GM18868 (cell line): ENCODE measurements at regions not wholly inside any gene's neighbourhood (a gene's known extent, or its start where the extent isn't known, plus 50 kb on each side); places are given as distances from the start of the nearest gene placed in this dataset.

Source experiments
- ATAC-seq: cut with Tn5 transposase; IDR thresholded peaks from one replicate; pipeline ENCODE4 v1.9.1; 2021; ENCODE audit warnings: mild to moderate bottlenecking, moderate library complexity; ENCODE audit not compliant: unreplicated experiment

DNA sequence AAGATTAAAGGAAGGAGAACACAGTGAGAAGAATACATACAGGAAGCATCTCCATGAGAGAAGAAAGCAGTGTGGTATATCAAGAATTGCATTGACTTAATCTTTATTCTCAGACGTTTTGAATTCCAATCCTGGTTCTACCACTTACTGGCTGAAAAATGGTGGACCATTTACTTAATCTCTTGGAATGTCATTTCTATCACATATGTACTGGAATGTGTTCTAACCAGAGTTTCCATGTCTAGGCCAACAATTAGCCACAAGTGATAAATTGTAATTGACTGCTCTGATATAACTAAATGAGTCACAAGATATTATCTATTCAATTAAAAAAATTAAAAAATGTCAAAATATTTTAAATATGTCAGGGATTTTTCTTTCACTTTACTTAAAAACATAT lies 626.1 kb downstream of the PTPRC start:
- ATAC-seq: no peak

DNA sequence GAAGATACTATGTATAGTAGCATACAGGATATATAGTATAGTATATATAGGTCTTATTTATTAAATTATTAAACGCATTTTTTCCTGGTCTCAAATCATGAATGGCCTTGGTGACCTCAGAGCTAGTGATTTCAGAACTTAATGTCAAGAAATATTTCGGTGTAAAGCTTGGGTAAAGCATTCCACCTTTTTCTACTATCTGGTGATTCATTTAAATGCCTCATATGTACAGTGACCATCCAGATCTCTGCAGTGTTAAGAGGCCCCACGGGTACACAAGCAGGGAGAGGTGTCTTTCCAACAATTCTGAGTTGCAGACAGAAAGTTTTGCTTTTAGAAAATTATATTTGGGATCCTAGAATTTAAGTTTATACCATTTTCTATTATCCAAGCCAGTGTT lies 626.5 kb downstream of the PTPRC start:
- ATAC-seq: no peak

DNA sequence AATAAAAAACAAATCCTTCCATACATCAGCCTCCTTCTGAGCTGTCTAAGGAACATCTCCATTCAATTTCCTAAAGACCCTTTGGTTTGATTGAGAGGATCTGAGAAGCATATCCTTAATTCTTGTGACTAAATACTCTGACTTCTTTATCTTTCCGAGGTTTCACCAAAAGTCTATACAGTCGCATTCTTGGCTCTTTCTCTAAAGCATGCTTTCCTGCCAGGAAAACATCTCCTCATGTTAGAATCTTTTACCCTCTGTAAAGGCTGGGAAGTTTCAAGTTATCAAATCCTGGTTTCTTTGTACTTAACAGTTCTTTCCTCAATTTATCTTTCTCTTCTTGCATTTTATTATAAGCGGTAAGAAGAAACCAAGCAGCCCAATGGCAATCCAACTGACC lies 630.4 kb downstream of the PTPRC start:
- no peak for ATAC-seq

DNA sequence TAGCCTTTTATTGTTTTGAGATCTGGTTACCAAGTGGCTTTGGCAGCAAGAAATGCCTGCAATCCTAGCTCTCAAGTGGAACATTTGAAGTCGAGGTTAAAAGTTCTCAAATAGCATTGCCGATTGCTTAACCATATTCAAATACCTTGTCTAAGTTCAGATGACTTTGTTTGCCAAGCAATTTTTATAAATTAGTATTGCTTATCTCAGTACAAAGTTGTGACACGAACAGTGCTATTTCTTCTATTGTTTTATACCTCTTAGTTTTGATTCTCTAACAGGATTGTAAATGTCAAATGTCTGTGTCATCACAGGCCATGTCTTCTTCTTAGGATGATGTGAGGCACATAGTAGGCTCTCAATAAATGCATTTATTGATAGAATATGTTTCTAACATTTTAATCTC lies 633.3 kb downstream of the PTPRC start:
- no peak for ATAC-seq

DNA sequence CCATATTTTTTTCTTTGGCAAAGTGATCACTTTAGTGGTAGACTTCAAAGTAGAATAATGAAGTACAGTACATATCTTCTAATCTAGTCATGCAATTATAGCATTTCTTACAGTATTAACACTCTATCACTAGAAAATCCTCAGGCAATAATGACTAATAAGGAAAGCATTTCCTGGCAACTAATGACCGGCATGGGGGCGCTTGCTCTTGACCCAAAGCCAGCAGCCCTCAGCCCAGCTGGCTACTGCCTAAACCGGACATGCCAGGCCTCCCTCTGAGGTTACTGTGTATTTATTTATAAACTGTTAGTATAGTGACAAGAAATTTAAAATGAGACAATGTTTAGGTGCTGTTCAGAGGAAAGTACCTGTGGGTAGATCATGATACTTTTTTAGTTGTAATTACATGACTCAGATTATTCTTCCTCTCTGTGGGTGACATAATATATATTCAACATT lies 633.8 kb downstream of the PTPRC start:
- ATAC-seq: peak; percentile 93

DNA sequence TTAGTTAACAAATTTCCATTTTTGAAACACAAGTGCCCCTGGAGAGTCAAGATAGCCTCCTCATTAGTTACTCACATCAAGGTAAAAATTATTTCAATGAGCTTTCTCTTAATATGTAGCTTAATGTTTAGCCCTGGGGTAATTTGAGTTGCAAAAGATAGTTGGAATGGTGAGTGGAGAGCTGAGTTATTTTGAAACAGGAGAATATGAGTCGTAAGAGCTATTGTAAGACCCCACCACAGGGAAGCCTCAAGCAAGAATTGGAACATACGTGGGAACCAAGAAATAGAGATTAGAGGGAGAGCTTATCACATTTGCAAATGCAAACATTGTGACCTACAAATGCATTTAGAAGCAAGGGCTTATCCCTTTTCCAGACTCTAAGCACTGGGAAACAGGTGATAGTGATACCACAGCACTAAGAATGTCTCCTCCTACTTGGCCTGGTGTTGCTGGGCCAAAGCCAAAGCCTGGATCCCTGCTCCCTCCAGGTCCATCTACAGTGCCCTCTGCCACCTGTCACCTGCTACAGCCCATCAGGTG lies 635.1 kb downstream of the PTPRC start:
- ATAC-seq: no peak

DNA sequence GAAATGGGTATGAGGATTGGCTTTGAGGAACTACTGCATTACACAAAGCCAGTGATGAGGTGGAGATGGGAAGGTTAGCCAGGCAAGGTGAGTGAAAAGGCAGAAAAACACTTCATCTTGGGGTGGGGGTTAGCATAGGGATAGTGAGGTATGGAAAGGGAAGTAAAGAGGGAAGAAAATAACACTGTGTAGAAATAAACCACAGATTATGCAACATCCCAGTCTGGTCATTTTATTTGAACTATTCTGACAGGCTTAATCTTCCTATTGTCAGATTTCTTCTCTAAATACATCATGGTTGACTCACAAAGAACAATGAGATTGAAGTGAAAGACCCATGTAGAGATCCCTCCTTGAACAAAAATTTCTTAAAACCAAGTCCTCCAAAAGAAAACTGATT lies 640.2 kb downstream of the PTPRC start:
- no peak for ATAC-seq

DNA sequence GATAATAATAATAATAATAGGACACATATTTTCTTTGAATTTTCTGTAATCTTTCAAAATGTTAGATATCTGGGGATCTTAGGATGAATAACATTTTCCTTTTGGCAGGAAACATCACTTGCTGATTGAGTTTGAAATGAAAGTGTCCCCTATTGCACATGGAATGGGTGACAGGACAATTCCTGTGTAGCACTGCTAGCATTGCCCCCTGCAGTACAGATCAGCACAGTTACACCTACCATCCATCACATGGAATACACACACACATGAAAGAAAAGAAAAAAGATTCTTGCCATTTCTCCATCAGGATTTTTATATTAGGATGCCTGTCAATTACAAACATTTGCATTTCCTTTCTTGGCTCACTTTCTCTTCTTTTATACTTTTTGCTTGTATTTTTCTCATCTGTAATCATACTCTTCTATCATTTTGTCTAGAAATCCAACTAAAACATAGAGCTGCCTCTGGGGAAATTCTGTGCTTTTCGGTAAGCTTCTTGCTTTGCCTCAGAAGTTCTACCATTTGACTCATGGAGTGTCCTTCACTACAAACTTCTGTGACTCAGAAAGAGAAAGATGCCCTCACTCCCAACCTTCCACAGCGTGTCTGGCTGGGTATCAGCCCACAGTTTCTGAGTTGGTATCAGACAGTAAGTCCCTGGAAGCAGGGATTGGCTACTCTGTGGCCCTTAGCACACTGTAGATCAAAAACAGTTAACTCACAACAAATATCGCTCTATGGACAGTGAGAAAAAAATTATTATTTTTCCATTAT lies 641.2 kb downstream of the PTPRC start:
- ATAC-seq: peak; percentile 93

DNA sequence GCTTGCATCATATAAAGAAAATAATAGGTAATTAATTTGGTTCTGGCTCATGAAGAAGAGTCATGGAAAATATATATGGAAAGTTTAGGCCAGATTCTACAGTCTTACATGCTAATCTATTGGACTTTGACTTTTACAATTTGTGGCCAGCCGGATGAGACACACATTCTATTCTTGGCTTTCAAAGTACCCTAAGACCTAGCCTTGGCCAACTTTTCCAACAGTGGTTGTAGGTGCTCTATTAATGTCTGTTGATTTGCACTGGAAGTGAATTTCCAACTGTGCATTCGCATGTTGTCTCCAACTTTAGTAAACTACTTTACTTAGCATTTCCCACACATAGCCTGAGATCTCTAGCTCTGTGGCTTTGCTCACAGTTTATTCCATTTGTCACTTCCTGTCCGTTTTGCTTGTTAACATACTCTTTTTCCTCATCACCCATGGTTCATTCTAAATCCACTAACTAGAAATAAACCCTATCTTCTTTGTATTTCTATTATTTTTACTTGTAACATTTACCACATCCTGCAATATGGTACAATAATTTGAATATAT lies 644.0 kb downstream of the PTPRC start:
- ATAC-seq: no peak

DNA sequence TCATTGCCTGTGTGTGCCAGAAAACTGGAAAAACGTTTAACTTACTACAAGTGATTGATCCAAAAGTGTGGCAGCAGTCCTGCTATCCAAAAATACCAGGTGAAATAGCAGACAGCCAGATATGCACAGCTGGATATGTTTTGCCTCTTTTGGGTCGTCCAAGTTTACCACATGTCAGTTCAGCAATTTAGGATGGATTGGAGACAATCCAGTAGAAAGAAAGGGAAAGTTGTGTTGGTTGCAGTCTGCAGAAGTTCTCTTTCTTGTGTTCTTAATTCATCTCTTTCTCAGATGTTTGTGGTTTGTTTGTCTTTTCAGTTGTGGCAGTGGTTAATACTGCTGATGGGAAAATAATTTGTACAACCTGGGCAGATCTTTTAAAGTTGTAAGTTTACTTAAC lies 645.0 kb downstream of the PTPRC start:
- no peak for ATAC-seq

DNA sequence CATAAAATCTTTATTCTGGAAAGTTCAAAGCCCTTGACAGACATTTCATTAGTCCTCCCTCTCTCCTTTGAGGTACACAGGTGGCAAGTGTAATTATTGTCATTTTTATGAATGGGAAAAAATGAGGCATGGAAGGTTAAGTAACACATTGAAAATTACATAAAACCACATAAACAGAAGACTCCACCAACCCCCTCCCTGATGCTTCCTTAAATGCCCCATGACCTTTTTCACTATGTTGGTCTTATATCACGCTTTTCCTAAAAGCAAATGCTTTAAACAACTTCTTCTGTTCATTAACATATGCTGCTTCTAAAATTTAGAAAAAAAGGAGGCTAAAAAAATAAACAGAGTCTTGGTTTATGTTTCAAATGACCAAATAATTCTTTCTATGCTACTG lies 648.4 kb downstream of the PTPRC start:
- ATAC-seq: no peak

DNA sequence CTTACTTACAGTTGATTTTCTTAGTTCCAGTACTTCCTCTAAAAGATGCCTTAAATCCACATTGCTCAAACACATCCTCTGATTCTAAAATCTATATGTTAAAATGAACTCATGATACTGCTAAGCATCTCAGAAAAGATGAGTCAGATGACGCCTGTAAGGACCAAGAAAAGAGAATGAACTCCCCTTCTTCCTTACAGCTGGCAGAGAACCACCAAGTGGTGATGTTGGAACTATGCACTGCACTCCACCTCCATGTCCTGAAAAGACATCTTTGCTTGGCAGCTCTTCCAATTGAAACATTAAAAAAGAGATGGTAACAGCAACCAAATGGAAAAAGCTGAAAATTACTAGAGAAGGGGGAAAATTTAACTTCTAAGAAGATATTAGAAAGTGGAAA lies 648.8 kb downstream of the PTPRC start:
- no peak for ATAC-seq

DNA sequence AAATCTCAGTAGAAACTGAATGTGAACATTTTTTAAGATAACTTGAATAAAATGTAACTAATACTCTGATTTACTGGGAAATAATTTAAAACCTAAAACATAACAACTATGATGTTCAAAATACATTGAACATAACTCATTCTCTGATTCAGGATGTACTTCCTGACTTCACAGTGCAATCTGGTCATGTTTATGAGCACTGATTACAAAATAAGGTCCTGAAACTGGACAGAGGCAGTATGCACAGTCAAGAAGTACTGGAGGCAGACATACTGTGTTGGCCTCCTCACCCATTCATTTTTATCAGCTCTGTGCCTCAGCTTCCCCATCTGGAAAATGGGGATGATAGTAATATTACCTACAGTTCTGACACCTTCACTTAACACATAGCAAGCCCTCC lies 651.3 kb downstream of the PTPRC start:
- no peak for ATAC-seq

DNA sequence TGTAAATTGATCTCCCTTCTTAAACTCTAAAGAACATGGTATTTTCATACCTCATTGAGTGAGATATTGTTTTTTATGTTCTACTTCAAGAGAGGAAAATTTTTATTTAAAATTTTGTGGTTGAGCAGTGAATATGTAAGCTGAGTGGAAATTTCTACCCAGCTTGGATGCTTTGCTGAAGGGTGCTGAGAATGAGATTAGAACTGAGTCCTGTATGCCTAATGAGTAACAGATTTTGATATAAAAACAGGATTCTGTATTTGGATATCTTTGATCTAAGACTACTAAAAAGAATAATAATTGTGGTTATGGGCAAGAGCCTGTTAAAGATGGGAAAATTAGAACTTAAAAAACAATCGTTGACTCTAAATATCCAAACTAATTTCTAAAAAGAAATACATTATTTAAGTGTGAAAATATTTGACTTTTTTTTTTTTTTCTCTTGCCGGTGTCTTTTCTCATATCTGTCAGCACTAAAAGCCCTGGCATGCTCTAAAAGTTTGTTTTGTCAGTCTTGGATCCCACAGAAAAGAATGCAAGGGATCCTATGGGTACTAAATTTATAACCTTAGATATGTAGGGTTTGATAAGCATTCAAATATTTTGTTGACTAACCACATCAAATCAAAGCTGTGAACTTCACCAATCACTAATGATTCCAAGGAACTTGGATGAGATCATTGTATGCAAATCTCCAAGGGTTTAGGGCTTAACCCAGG lies 652.3 kb downstream of the PTPRC start:
- no peak for ATAC-seq

DNA sequence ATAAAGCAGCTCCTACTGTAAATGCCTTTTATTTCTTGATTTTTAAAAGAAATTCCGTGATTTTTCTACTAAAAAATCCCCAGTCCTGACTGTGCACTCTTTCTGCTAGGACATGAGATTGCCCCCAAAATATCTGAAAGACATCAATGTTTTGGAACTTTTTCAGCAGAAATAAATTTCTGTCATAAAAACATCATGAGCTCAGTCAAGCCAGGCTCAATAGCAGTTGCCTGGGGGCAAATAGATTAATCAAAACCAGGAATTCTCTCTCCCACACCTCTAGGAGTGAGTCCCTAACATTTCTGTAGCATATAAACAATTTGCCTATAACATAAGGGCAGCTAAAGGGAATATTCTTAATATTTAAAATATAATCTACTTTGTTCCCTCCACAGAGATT lies 654.1 kb downstream of the PTPRC start:
- no peak for ATAC-seq

DNA sequence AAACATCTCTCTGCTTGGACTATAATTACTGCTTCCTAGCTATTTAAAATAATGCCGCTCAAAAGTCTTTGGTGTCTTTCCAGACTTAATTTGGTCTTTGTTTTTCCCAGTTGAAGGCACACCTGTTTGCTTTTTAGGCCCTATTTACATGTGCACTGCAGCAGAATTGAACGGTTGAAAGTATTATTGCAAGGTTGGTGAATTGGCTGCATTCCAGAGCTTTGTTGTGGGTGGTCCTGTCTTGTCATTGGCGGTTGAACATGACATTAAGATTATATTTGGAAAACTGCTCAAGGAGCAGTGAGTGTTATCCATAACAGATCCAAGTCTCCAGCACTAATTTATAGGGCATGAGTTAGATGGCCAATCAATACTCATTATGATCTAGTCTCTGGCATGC lies 656.3 kb downstream of the PTPRC start:
- ATAC-seq: no peak

DNA sequence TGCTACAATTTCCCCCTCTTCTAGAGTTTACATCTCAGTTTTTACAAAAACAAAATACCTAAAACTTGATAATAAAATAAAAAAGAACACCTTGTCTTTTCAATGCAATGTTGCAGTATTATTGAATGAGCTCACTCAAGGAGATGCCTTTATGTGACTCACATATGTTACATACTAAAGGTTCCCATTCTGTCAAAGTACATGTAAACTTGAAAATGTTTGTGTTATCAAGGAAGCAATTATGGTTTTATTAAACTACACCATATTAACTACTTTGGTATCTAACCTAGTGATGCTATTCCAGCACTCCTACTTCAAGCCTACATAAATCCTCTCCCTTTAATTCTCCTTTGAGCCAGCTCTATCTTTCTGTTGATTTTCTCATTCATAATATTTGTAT lies 658.3 kb downstream of the PTPRC start:
- ATAC-seq: no peak

DNA sequence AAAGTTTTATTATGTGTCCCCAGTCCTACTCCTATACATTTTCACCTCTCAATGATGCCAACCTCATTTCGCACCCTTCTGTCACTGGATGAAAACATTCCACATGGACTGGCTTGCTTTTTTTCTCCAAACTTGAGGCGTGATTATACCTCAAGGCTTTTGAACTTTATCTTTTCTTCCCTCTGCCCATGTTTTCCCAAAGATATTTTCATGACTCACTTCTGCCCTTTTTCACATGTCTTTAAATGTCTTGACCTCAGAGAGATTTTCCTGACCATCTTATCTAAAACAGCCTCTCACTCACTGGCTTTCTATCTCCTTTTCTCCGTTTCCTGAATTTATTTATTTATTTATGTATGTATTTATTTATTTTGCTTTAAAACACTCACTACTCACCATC lies 659.0 kb downstream of the PTPRC start:
- ATAC-seq: no peak

DNA sequence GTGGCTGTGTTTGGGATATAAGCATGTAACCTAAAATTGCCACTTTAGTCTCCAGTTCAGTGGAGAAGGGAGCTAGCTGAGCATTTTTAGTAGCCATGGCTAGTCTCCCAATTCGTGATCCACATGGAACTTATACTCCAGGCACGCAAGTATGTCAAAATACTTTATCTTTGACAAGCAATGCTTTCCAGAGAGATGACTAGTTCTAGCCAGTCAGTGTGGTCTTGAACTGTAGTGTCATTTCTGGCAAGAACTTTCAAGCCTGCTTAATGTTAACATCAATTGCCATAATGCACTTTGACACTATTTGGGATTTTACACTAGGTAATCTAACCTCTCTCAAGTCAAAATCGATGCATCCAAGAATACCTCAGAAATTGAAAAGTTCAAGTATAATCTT lies 660.0 kb downstream of the PTPRC start:
- no peak for ATAC-seq

DNA sequence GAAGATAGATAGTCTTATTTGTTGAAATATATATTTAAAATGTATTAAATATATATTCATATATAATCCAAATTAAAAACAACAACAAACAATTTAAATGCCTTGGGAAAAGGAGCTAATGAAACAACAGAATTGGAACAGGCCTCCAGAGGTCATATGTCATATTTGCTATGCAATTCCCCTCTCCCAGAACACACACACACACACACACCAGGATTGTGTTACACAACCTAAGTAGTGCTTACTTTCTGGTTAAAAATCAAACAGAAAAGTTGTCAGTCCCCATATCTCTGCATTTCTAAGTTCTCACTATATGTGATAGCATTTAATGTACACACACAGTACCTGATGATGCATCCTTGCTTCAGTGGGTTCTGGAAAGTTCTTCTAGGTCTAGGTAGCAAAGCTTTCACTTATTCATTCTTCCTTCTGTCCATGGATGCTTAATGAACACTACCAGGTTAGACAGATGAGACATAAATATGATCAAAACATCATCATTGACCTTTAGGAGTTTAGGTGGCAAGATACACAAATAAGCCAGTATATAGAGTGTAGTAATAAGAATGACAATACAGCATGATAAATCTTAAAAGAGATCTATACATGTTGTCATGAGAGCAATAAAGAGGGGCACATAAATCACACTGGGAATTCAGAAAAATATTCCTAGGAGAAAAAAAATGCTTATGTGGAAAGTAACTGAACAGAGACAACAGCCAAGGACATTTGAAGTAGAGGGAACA lies 662.8 kb downstream of the PTPRC start:
- ATAC-seq: no peak

DNA sequence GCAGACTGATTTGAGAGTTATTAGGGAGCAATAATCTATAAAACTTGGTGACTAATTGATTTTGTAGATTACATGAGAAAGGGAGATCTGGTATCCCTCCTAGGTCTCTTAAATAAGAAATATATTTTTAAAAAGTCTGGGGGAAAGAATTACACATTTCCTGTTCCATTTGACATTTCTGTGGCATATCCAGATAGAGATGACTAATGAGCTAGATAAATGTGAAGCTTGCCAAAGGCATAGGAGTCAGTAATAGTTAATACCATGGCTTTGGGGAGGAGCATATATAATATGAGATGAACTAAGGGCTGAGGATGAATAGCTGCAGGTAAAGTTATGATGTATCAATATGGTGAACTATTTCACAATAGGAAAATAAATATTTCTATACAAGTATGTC lies 663.7 kb downstream of the PTPRC start:
- no peak for ATAC-seq
